Fibroblast of gingiva (primary cell): ENCODE measurements at regions not wholly inside any gene's neighbourhood (a gene's known extent, or its start where the extent isn't known, plus 50 kb on each side); places are given as distances from the start of the nearest gene placed in this dataset.
"Not testable (repeated sequence)": the region's sequence is repeated elsewhere in the genome, so short reads cannot be mapped to it uniquely, and the experiment has no call there.

ENCODE experiments used
- DNase-seq: peaks from one replicate; pipeline ENCODE4 v3.0.0-alpha.2; 2011; ENCODE audit warnings: low read depth

GRCh38 chr9:91512235-91512634 lies 88.6 kb upstream of the NFIL3 start:
- not testable (repeated sequence) for DNase-seq

GRCh38 chr9:91503673-91504081 lies 80.0 kb upstream of the NFIL3 start:
- DNase-seq: no peak

- no peak for DNase-seq
Observed at GRCh38 chr9:91502913-91503672, 79.5 kb upstream of the NFIL3 start.

- DNase-seq: no peak
Observed at GRCh38 chr9:91502475-91502874, 78.8 kb upstream of the NFIL3 start.

GRCh38 chr9:91500509-91501014 lies 76.9 kb upstream of the NFIL3 start:
- no peak for DNase-seq

- DNase-seq: peak; percentile 30
Observed at GRCh38 chr9:91496351-91496750, 72.7 kb upstream of the NFIL3 start.

DNA sequence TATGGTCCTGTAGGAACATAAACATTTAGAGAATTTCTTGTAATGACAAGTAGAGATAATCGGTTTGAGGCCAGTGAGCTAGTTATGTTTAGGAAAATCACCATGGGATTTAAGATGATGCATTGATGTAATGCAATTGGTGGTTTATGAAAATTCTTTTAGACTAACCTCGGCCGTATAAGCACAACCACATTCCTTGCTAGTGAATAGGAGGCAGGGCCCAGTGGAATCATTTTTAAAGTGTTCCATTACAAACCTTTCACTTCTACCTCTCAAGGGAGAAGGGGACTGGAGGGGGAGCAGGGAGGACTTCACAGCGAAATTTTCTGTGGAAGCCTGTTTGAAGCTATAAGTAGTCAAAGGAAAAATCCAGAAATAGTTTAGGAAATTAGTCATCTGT lies 71.8 kb upstream of the NFIL3 start:
- peak; percentile 90 for DNase-seq

DNA sequence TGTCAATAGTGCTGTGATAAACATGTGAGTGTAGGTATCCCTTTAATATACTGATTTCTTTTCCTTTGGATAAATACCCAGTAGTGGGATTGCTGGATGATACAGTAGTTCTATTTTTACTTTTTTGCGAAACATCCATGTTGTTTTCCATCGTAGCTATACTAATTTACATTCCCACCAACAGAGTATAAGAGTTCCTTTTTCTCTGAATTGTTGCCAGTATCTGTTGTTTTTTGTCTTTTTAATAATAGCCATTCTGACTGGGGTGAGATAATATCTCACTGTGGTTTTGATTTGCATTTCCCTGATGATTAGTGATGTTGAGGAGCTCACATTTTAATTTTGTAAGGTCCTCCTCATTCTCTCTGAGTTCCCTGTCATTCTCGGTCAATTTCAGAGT lies 71.1 kb upstream of the NFIL3 start:
- no peak for DNase-seq

DNA sequence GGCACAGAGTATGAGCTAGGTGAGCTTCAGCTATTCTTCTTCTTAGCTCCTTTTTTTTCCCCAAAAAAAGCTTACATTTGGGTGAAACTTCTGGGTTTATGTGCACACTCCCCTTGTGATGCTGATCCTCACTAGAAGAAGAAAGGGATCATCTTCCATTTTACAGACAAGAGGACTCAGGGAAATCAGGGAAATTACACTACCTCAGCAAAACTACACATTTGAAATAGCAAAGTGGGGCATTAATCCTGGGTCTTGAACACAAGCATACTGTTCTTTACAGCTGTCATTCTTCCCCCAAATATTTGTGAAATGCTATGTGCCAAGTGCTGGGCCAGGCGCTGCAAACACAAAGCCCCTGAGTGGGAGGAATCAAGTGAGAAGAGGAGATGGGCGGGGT lies 68.6 kb upstream of the NFIL3 start:
- no peak for DNase-seq

DNA sequence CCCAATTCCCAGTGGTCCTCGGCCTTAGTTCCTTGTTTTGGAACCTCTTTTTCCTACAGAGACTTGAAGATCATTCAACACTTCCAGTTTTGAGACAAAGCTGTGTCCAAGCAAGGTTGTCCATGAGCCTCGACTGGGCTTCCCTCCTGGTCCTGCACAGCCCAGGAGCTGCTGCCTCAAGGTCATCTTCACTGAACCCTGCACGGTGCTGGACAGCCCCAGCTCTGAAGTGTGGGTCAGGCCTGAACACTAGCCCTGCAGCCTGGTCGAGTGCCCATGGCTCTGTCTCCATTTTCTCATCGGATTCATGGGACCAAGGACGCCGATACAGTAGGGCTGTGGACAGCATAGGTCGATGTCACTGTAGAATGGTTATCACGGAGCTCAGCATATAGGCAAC lies 68.0 kb upstream of the NFIL3 start:
- no peak for DNase-seq

GRCh38 chr9:91489361-91489899 lies 65.8 kb upstream of the NFIL3 start:
- DNase-seq: no peak

DNA sequence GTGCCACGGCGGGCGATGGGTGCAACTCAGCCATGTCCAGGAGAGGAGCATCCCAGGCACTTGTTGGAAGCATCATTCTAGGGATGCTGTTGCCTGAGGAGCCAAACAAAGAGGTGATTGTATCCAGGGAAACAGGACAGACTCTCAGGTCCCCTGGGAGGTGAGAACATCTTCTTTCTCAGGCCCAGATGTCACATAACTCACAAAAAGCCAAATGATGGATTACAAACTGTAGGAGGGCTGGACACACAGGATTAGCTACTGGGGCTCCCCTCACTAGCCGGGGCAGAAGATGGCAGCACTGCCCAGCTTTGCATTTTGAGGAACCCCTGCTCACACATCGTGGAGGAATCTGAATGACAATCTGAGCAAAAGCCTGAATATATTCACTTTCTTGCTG lies 64.7 kb upstream of the NFIL3 start:
- DNase-seq: no peak

- DNase-seq: peak; percentile 69
Observed at GRCh38 chr9:91486699-91487497, 63.3 kb upstream of the NFIL3 start.

- DNase-seq: no peak
Observed at GRCh38 chr9:91485006-91485405, 61.4 kb upstream of the NFIL3 start.

- DNase-seq: no peak
Observed at GRCh38 chr9:91483835-91484234, 60.2 kb upstream of the NFIL3 start.

GRCh38 chr9:91483189-91483691 lies 59.6 kb upstream of the NFIL3 start:
- peak; percentile 50 for DNase-seq

GRCh38 chr9:91481972-91482371 lies 58.3 kb upstream of the NFIL3 start:
- DNase-seq: peak; percentile 31

GRCh38 chr9:91477106-91477505 lies 53.5 kb upstream of the NFIL3 start:
- no peak for DNase-seq

- DNase-seq: peak; percentile 23
Observed at GRCh38 chr9:91474656-91475055, 51.0 kb upstream of the NFIL3 start.
